Upper lobe of left lung (tissue), 4 donors: ENCODE measurements at regions not wholly inside any gene's neighbourhood (a gene's known extent, or its start where the extent isn't known, plus 50 kb on each side); places are given as distances from the start of the nearest gene placed in this dataset.

Experiments
- CTCF ChIP-seq, 6 experiments: fragments of 450-650 bp in 4 of 6; fragments of 200-600 bp in 2 of 6; sonication (generic) in 2 of 6; IDR thresholded peaks; one replicate each; pipeline ENCODE4 v1.5.1; 2016 to 2019; ENCODE audit warnings: antibody characterized with exemption in 6 of 6
- EP300 ChIP-seq, 4 donors: sonication (generic); formaldehyde crosslinking; IDR thresholded peaks; one replicate each; pipeline ENCODE4 v1.5.1; 2017; ENCODE audit warnings: antibody characterized with exemption in 4 of 4, control low read depth in 2 of 4
- POLR2A ChIP-seq, 4 donors: fragments of 450-650 bp; IDR thresholded peaks; one replicate each; pipeline ENCODE4 v1.5.1; 2016 to 2017; ENCODE audit warnings: antibody characterized with exemption in 4 of 4, mild to moderate bottlenecking in 2 of 4
- POLR2AphosphoS5 ChIP-seq, 2 donors: sonication (generic); formaldehyde crosslinking; IDR thresholded peaks; one replicate each; pipeline ENCODE4 v1.5.1; 2017; ENCODE audit warnings: antibody characterized with exemption in 2 of 2

GRCh38 chr1:112140743-112141142 lies 151.3 kb upstream of the KCND3 start:
- no peak for TF ChIP-seq CTCF (IDR thresholded peaks at IDR 0.05)
- TF ChIP-seq POLR2AphosphoS5 (IDR thresholded peaks at IDR 0.05): no peak
- TF ChIP-seq POLR2A (IDR thresholded peaks at IDR 0.05): no peak
- no peak for TF ChIP-seq EP300 (IDR thresholded peaks at IDR 0.05)
